ENCODE measurements at regions not wholly inside any gene's neighbourhood (a gene's known extent, or its start where the extent isn't known, plus 50 kb on each side); places are given as distances from the start of the nearest gene placed in this dataset.
A peak's percentile ranks its signal among the peaks of the same experiment; 100 is the strongest.

DNA sequence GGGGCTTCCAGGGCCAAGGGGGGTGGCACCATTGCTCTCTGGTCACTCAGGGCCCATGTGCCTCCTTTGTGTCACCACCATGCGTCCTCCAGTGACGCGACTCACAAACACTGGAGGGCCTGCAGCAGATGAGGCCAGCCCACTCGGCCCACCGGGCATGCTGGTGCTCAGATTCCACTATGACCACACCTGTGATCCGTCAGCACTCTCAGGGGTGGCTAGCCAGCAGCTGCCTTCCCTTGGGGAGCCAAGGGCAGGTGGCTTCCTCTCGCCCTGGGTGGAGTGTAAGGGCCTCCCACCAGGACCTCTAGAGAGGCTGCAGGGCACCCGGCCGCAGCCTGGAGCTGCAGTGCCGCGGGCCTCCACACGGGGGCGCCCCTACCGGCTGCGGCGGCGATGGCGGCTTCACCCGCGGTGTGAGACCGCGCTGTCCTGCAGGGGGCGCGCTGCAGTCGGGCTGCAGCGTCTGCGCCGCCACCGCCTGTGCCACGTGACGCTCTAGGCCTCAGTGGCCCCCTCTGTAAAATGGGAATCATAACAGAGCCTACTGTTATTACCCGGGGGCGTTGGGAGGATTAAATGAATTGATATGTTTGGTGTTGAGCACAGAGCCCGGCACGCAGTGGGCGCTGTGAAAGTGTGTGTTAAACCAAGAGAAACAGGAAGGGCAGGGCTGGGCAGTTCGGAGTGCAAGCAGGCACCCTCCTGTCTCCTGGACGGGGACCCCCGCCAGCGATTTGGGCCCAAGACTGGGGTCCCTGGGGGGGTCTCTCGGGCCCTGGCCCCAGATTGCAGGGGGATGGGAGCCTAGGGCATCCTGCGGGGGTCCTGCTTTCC lies 192.4 kb upstream of the GSE1 start:
- Histone ChIP-seq H3K27me3 (ENCODE audit: low read depth, low read length) (peaks cover 7% of the 10 kb centered on the region; the same call in 1 of the 2 replicates), H3K4me2 (ENCODE audit: low read length) (peak overlapping the region; percentile 25), H3K36me3 (replicated peaks; ENCODE audit: low read depth, low read length) (no peaks in the 10 kb centered on the region), H2AFZ (ENCODE audit: low read depth, low read length) (no peak overlapping the region), H3K4me1 (ENCODE audit: low read length) (no peaks in the 10 kb centered on the region), H3K4me3 (ENCODE audit: low read length) (no peak overlapping the region), H3K9ac (ENCODE audit: low read length) (no peak overlapping the region), H3K9me3 (ENCODE audit: insufficient read depth, low read length) (no peaks in the 10 kb centered on the region), H3K27ac (ENCODE audit: low read length) (no peak overlapping the region), H4K20me1 (ENCODE audit: insufficient read depth, low read length) (no peaks in the 10 kb centered on the region), H3K79me2 (ENCODE audit: low read length) (no peaks in the 10 kb centered on the region)
- no peak for TF ChIP-seq EZH2phosphoT487 (IDR thresholded peaks at IDR 0.05; ENCODE audit: low read depth)
- TF ChIP-seq, protein P1, sequence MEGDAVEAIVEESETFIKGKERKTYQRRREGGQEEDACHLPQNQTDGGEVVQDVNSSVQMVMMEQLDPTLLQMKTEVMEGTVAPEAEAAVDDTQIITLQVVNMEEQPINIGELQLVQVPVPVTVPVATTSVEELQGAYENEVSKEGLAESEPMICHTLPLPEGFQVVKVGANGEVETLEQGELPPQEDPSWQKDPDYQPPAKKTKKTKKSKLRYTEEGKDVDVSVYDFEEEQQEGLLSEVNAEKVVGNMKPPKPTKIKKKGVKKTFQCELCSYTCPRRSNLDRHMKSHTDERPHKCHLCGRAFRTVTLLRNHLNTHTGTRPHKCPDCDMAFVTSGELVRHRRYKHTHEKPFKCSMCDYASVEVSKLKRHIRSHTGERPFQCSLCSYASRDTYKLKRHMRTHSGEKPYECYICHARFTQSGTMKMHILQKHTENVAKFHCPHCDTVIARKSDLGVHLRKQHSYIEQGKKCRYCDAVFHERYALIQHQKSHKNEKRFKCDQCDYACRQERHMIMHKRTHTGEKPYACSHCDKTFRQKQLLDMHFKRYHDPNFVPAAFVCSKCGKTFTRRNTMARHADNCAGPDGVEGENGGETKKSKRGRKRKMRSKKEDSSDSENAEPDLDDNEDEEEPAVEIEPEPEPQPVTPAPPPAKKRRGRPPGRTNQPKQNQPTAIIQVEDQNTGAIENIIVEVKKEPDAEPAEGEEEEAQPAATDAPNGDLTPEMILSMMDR (IDR thresholded peaks at IDR 0.05; ENCODE audit: low read depth, low read length), result peak; percentile 100

DNA sequence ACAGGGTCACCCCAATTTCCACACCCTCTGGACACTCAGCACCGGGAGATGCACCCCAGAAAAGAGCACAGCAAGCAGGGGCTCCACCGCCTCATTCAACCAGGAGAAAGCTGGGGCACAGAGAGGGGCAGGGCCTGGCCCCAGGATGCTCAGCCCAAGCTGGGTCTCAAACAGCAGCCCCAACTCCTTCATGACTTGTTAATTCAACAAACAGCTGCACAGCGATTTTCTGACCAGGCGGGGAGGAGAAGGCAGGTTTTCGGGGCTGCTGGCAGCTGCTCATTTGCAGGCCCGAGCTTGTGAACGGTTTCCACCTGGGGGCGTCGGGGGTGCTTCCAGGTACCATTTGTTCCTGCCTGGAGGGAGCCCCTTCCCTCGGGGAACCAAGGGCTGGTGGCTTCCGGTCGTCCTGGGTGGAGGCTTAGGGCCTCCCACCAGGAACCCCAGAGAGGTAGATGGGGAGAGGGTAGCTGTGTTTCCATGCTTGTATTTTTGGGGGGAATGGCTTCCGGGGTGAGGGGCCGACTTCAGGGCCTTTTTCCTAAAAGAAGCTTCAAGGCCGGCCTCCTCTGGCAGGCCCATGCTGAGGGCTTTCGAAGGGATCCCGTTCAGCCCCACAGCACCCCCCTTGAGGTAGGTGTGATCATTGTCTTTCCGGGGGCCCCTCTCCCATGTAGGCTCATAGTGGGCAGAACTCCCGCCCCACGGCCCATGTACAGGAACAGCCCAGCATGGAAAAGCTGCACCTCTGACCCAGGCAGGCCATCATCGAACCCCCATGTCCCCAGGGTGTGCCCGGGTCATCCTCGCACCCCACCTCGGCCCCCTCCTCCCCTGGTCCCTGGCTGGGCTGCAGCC lies 191.6 kb upstream of the GSE1 start:
- no peaks in the 10 kb centered on the region for H3K9me3 ChIP-seq (ENCODE audit: insufficient read depth, low read length)
- H3K4me1 ChIP-seq (ENCODE audit: low read length), result no peaks in the 10 kb centered on the region
- no peak overlapping the region for H2AFZ ChIP-seq (ENCODE audit: low read depth, low read length)
- TF ChIP-seq EZH2phosphoT487 (IDR thresholded peaks at IDR 0.05; ENCODE audit: low read depth), result no peak
- TF ChIP-seq, protein P1 (IDR thresholded peaks at IDR 0.05; ENCODE audit: low read depth, low read length), result no peak
- H4K20me1 ChIP-seq (ENCODE audit: insufficient read depth, low read length), result no peaks in the 10 kb centered on the region
- H3K27ac ChIP-seq (ENCODE audit: low read length), result no peak overlapping the region
- H3K4me2 ChIP-seq (ENCODE audit: low read length), result no peak overlapping the region
- no peak overlapping the region for H3K9ac ChIP-seq (ENCODE audit: low read length)
- no peak overlapping the region for H3K4me3 ChIP-seq (ENCODE audit: low read length)
- no peaks in the 10 kb centered on the region for H3K79me2 ChIP-seq (ENCODE audit: low read length)
- H3K27me3 ChIP-seq (ENCODE audit: low read depth, low read length), result peaks cover 7% of the 10 kb centered on the region
- no peaks in the 10 kb centered on the region for H3K36me3 ChIP-seq (replicated peaks; ENCODE audit: low read depth, low read length)

DNA sequence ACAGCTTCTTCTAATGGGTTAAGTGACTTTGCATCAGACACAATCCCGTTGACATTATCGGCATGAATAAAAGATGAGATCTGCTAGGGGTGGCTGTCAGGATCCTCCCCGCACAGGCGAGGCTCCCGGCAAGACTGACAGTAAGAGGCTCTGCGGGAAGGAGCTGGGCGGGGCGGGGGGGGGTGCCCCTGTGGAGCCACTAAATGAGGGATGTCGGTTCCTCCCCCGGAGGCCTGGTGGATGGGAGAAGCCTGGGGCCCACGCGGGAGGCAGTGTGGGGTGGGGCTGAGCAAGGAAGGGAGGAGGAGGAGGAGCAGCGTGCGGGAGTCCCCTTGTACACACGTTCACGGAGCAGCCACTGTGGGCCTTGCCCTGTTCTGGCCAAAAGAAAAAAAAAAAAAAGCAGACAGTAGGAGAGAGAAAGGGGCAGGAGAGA lies 190.9 kb upstream of the GSE1 start:
- Histone ChIP-seq H3K36me3 (replicated peaks; ENCODE audit: low read depth, low read length) (no peaks in the 10 kb centered on the region), H2AFZ (ENCODE audit: low read depth, low read length) (no peak overlapping the region), H3K4me3 (ENCODE audit: low read length) (no peak overlapping the region), H4K20me1 (ENCODE audit: insufficient read depth, low read length) (no peaks in the 10 kb centered on the region), H3K9ac (ENCODE audit: low read length) (no peak overlapping the region), H3K4me1 (ENCODE audit: low read length) (no peaks in the 10 kb centered on the region), H3K79me2 (ENCODE audit: low read length) (no peaks in the 10 kb centered on the region), H3K27me3 (ENCODE audit: low read depth, low read length) (peaks cover 14% of the 10 kb centered on the region), H3K27ac (ENCODE audit: low read length) (no peak overlapping the region), H3K9me3 (ENCODE audit: insufficient read depth, low read length) (no peaks in the 10 kb centered on the region), H3K4me2 (ENCODE audit: low read length) (no peak overlapping the region)
- TF ChIP-seq EZH2phosphoT487 (IDR thresholded peaks at IDR 0.05; ENCODE audit: low read depth), result no peak
- TF ChIP-seq, protein P1 (IDR thresholded peaks at IDR 0.05; ENCODE audit: low read depth, low read length), result no peak
